ENCODE measurements at regions not wholly inside any gene's neighbourhood (a gene's known extent, or its start where the extent isn't known, plus 50 kb on each side); places are given as distances from the start of the nearest gene placed in this dataset.

GRCh38 chrX:41025926-41026701, 59.1 kb upstream of the USP9X start:
- FAIRE-seq = peak; percentile 43
- peak in 1 of 2 experiments; percentile 36 for DNase-seq (ENCODE audit: low read depth in 1 of 2, low spot score in 1 of 2)
- ChIA-PET CTCF (interaction anchor here (1.0 to 1.7 kb wide), 3 partner anchors 58 to 148 kb away, joined by 4 to 5 read pairs (median 5); no protein-coding TSS in a partner anchor), POLR2A (interaction anchor here (1.9 to 4.5 kb wide), 2 partner anchors 16 to 59 kb away, joined by 6 to 50 read pairs; partner anchors contain the start of gene USP9X)
- Histone ChIP-seq H3K4me3 (peak overlapping the region; percentile 25; the same call in 2 of the 3 replicates), H3K9me3 (no peaks in the 10 kb centered on the region), H3K4me1 (peaks cover 67% of the 10 kb centered on the region), H3K4me2 (peak overlapping the region; percentile 91), H3K27ac (peak overlapping the region; percentile 89 to 91)
- 2% methylated on average over 13 of the region's 13 CpGs for WGBS (ENCODE audit: missing lambda C conversion rate)
- no peak for ATAC-seq
- no peak for TF ChIP-seq USF2 (IDR thresholded peaks at IDR 0.05)
- TF ChIP-seq MAX (IDR thresholded peaks at IDR 0.05) = 0 out of 2 replicates have a peak, but pooled peaks have one; percentile 18

- CTCF ChIA-PET = interaction anchor here (1.0 to 1.7 kb wide), 4 partner anchors 57 to 149 kb away, joined by 3 to 5 read pairs (median 4); no protein-coding TSS in a partner anchor
- Histone ChIP-seq H3K4me1 (peaks cover 63% of the 10 kb centered on the region), H3K4me3 (peak overlapping the region; percentile 25; the same call in 2 of the 3 replicates), H3K9me3 (no peaks in the 10 kb centered on the region), H3K27ac (peak overlapping the region; percentile 89 to 91), H3K4me2 (peak overlapping the region; percentile 91)
- DNase-seq (ENCODE audit: low read depth in 1 of 2, low spot score in 1 of 2) (peak in 1 of 2 experiments; percentile 43), FAIRE-seq (no peak), ATAC-seq (peak; percentile 52 to 63; a peak in 5 of 6 replicates)
- 0% methylated on average over 5 of the region's 5 CpGs for WGBS (ENCODE audit: missing lambda C conversion rate)
- TF ChIP-seq RCOR1 (IDR thresholded peaks at IDR 0.05; ENCODE audit: low read depth, low read length) (no peak), HMGXB4 (CRISPR knock-in tag; IDR thresholded peaks at IDR 0.05; ENCODE audit: borderline replicate concordance) (no peak), PHF8 (IDR thresholded peaks at IDR 0.05; ENCODE audit: borderline replicate concordance, low read depth) (no peak), SREBF2 (IDR thresholded peaks at IDR 0.05) (no peak), HEYL (CRISPR knock-in tag; IDR thresholded peaks at IDR 0.05) (no peak), HOXB13 (CRISPR knock-in tag; IDR thresholded peaks at IDR 0.05; ENCODE audit: low read depth) (no peak), GATA3 (IDR thresholded peaks at IDR 0.05; ENCODE audit: borderline replicate concordance) (no peak)
- POLR2A ChIA-PET = interaction anchor here (1.9 to 4.5 kb wide), 2 partner anchors 16 to 58 kb away, joined by 6 to 50 read pairs; partner anchors contain the start of gene USP9X
These were observed 58.6 kb upstream of the USP9X start for GRCh38 chrX:41026702-41027078.

GRCh38 chrX:41029332-41029731, 55.9 kb upstream of the USP9X start:
- Histone ChIP-seq H3K27ac (peak overlapping the region; percentile 89 to 91), H3K4me3 (peak overlapping the region; percentile 19; the same call in 1 of the 3 replicates), H3K4me2 (peak overlapping the region; percentile 91), H3K4me1 (peaks cover 43% of the 10 kb centered on the region), H3K9me3 (no peaks in the 10 kb centered on the region)
- ChIA-PET CTCF (interaction anchor here (0.6 kb wide), 1 partner anchor 89 kb away, joined by 3 read pairs; no protein-coding TSS in a partner anchor), POLR2A (interaction anchor here (4.5 kb wide), 1 partner anchor 56 kb away, joined by 50 read pairs; the partner anchor contains the start of gene USP9X)
- TF ChIP-seq CBX8 (IDR thresholded peaks at IDR 0.05) = no peak
- TF ChIP-seq MAX (IDR thresholded peaks at IDR 0.05) = peak; percentile 41; the same call in 1 of the 2 replicates
- TF ChIP-seq MAFK (IDR thresholded peaks at IDR 0.05; ENCODE audit: partially characterized antibody) = peak; percentile 39
- TF ChIP-seq GATA3 (IDR thresholded peaks at IDR 0.05; ENCODE audit: borderline replicate concordance) = no peak
- no peak for TF ChIP-seq MAZ (IDR thresholded peaks at IDR 0.05; ENCODE audit: borderline replicate concordance, low read depth, low read length)
- TF ChIP-seq NFE2L2 (conservative IDR thresholded peaks at IDR 0.05; ENCODE audit: low read length) = 0 out of 2 replicates have a peak, but pooled peaks have one; percentile 24
- TF ChIP-seq SMC3 (IDR thresholded peaks at IDR 0.05) = peak; percentile 13; the same call in 1 of the 3 replicates
- TF ChIP-seq CEBPB (IDR thresholded peaks at IDR 0.05) = peak in 1 of 2 experiments; percentile 32; a peak in 1 of 4 replicates
- TF ChIP-seq FOSL2 (IDR thresholded peaks at IDR 0.05) = no peak
- peak; percentile 51 for TF ChIP-seq FOSL2 (CRISPR knock-in tag; IDR thresholded peaks at IDR 0.05)
- ATAC-seq = peak; percentile 74 to 80; a peak in 5 of 6 replicates
- FAIRE-seq = peak; percentile 72
- DNase-seq (ENCODE audit: low read depth in 1 of 2, low spot score in 1 of 2) = peak in 1 of 2 experiments; percentile 89
- WGBS (ENCODE audit: missing lambda C conversion rate) = 2% methylated on average over 4 of the region's 7 CpGs

All from A549 (cell line).